Esophagus squamous epithelium (tissue), 5 donors: ENCODE measurements at regions not wholly inside any gene's neighbourhood (a gene's known extent, or its start where the extent isn't known, plus 50 kb on each side); places are given as distances from the start of the nearest gene placed in this dataset.

Experiments used
- DNase-seq: peaks from one replicate; lab custom pipeline; 2025; lab: John Stamatoyannopoulos, UW
- H3K27ac ChIP-seq, 4 donors: fragments of 200-600 bp; sonication (generic); one replicate each; pipeline ENCODE4 v1.5.1; 2016 to 2019; ENCODE audit warnings: mild to moderate bottlenecking in 1 of 4
- H3K27me3 ChIP-seq, 4 donors: fragments of 200-600 bp; sonication (generic); 1 replicate in 3 of 4; 2 replicates in 1 of 4; pipeline versions ENCODE4 v1.5.1 to v1.6.0; 2017 to 2021; ENCODE audit warnings: antibody characterized with exemption in 1 of 4
- H3K36me3 ChIP-seq, 3 donors: fragments of 200-600 bp; sonication (generic); one replicate each; pipeline ENCODE4 v1.5.1; 2016 to 2019
- H3K4me1 ChIP-seq, 3 donors: fragments of 200-600 bp; sonication (generic); one replicate each; pipeline ENCODE4 v1.5.1; 2017 to 2019
- H3K4me3 ChIP-seq, 4 donors: fragments of 200-600 bp; sonication (generic); 1 replicate in 3 of 4; 2 replicates in 1 of 4; pipeline ENCODE4 v1.5.1; 2016 to 2019; ENCODE audit warnings: mild to moderate bottlenecking in 2 of 4, moderate library complexity in 1 of 4
- H3K9me3 ChIP-seq, 3 donors: fragments of 200-600 bp; sonication (generic); one replicate each; pipeline ENCODE4 v1.5.1; 2016 to 2019
- POLR2A ChIP-seq, 4 donors: fragments of 450-650 bp; IDR thresholded peaks; one replicate each; pipeline ENCODE4 v1.6.1; 2017; ENCODE audit warnings: antibody characterized with exemption in 4 of 4, mild to moderate bottlenecking in 4 of 4, moderate library complexity in 3 of 4
- WGBS, 2 donors: methylation state at CpG; one replicate each; pipeline ENCODE4 v1.1.5; 2018; 5-methylcytosine and 5-hydroxymethylcytosine counted together
- intact Hi-C: fragments of 100-400 bp; cut with DNase I; formaldehyde crosslinking; loops from one replicate; pipeline ENCODE4 v1.15.0; 2022
- TF ChIP-seq, protein P1 (sequence below), 6 experiments: fragments of 450-650 bp in 4 of 6; fragments of 200-600 bp in 2 of 6; sonication (generic) in 2 of 6; IDR thresholded peaks; one replicate each; pipeline ENCODE4 v1.5.1; 2016 to 2019; ENCODE audit warnings: antibody characterized with exemption in 6 of 6, mild to moderate bottlenecking in 4 of 6, moderate library complexity in 4 of 6
- donor health status: DM: yes; HTN: yes; CAD: no.

DNA sequence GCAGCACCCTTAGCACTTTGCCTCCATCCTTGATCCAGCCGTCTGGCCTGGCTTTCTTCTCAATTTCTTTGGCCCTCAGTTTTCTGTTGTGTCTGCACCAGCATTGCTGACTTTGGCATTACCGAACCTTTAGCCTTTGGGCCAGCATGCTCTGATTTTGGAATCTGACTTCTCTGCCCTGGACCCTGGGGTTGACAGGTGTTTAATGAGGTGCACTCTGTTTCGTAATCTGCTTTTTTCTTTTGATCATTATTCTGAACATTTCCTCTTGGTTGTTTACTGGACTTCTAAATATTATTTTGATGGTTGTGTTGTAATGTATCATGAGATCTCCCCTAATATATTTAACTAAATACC lies 71.5 kb upstream of the ENPP6 start:
- peaks cover 9 to 38% (median 20%) of the 10 kb centered on the region in 3 donors for H3K4me1 ChIP-seq
- no peak overlapping the region for H3K4me3 ChIP-seq
- no peaks in the 10 kb centered on the region for H3K36me3 ChIP-seq
- DNase-seq = no peak
- H3K9me3 ChIP-seq = no peaks in the 10 kb centered on the region
- TF ChIP-seq, protein P1, sequence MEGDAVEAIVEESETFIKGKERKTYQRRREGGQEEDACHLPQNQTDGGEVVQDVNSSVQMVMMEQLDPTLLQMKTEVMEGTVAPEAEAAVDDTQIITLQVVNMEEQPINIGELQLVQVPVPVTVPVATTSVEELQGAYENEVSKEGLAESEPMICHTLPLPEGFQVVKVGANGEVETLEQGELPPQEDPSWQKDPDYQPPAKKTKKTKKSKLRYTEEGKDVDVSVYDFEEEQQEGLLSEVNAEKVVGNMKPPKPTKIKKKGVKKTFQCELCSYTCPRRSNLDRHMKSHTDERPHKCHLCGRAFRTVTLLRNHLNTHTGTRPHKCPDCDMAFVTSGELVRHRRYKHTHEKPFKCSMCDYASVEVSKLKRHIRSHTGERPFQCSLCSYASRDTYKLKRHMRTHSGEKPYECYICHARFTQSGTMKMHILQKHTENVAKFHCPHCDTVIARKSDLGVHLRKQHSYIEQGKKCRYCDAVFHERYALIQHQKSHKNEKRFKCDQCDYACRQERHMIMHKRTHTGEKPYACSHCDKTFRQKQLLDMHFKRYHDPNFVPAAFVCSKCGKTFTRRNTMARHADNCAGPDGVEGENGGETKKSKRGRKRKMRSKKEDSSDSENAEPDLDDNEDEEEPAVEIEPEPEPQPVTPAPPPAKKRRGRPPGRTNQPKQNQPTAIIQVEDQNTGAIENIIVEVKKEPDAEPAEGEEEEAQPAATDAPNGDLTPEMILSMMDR (IDR thresholded peaks at IDR 0.05) = no peak
- TF ChIP-seq POLR2A (IDR thresholded peaks at IDR 0.05) = no peak
- 71 to 90% methylated on average over 3 of the region's 3 CpGs for WGBS, 2 donors
- peak overlapping the region; percentile 56 to 83 (median 68) for H3K27ac ChIP-seq
- no peaks in the 10 kb centered on the region for H3K27me3 ChIP-seq
- intact Hi-C loops = loop anchor here (10.0 kb wide), 1 partner anchor 186 kb away; the partner anchor contains the start of gene IRF2

GRCh38 chr4:184288451-184289178 lies 70.9 kb upstream of the ENPP6 start:
- DNase-seq = no peak
- intact Hi-C loops = loop anchor here (10.0 kb wide), 1 partner anchor 186 kb away; the partner anchor contains the start of gene IRF2
- H3K36me3 ChIP-seq = no peaks in the 10 kb centered on the region
- no peaks in the 10 kb centered on the region for H3K27me3 ChIP-seq
- H3K4me1 ChIP-seq = peaks cover 9 to 39% (median 20%) of the 10 kb centered on the region in 3 donors
- H3K9me3 ChIP-seq = no peaks in the 10 kb centered on the region
- TF ChIP-seq, protein P1 (IDR thresholded peaks at IDR 0.05) = no peak
- no peak for TF ChIP-seq POLR2A (IDR thresholded peaks at IDR 0.05)
- H3K27ac ChIP-seq = peak overlapping the region; percentile 56 to 83 (median 68)
- H3K4me3 ChIP-seq = peak overlapping the region in 1 of 4 donors; percentile 3
- 48 to 52% methylated on average over 10 of the region's 14 CpGs for WGBS, 2 donors

DNA sequence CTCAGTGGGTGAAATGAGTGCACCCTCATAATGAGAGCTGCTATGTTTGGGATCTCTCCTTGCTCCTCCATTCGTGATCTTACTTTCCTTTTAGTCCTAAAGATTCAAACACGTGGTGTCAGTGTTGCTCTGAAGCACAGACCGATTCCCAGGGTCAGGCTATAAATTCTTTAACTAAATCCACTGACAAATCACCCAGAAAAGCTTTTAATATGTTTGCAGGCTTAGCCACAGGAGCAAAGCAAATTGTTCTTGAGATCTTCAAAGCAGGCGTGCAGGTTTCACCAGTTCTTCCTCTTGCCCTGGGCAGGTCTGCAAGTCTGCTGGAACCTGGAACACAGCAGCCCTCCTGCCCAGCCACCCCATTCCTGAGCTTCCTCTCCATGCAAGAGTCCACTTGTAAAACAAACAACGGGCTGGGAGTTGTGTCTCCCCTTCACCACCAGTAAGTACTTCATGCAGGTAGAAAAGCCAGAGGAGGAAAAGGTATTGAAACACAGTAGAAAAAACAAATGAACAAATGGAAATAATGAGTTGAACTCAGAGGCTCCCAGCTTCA lies 70.1 kb upstream of the ENPP6 start:
- H3K27me3 ChIP-seq = no peaks in the 10 kb centered on the region
- H3K27ac ChIP-seq = peak overlapping the region; percentile 56 to 83 (median 68)
- peaks cover 14 to 48% (median 26%) of the 10 kb centered on the region in 3 donors for H3K4me1 ChIP-seq
- no peak for DNase-seq
- peak overlapping the region in 1 of 4 donors; percentile 3 for H3K4me3 ChIP-seq
- TF ChIP-seq, protein P1 (IDR thresholded peaks at IDR 0.05) = peak in 5 of 6 experiments; percentile 9 to 45 (median 39)
- TF ChIP-seq POLR2A (IDR thresholded peaks at IDR 0.05) = no peak
- H3K36me3 ChIP-seq = no peaks in the 10 kb centered on the region
- intact Hi-C loops = loop anchor here (10.0 kb wide), 1 partner anchor 187 kb away; the partner anchor contains the start of gene IRF2
- no peaks in the 10 kb centered on the region for H3K9me3 ChIP-seq
- WGBS, 2 donors = 7 to 12% methylated on average over 5 of the region's 5 CpGs

DNA sequence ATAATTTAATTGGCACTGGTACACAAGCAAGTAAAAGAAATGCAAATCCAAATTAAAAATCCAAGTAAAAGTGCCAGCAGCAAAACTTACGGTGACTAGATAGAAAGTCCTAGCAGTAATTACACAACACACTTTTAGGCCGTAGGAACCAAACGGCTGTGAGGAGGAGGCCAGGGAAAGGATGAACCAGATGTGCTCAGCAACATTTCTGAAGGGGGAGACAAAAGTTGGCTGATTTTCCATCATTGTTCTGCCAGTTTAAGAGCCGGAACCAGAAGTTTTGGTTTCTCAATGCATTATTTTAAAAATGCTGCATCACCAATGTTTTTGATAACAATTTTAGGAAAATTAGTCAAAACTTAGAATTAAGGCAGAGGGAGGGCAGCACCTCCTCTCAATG lies 68.7 kb upstream of the ENPP6 start:
- no peak for DNase-seq
- intact Hi-C loops = loop anchor here (10.0 kb wide), 1 partner anchor 188 kb away; the partner anchor contains the start of gene IRF2

More for the DNA sequence above, 68.7 kb upstream of the ENPP6 start:
- no peak for TF ChIP-seq POLR2A (IDR thresholded peaks at IDR 0.05)
- TF ChIP-seq, protein P1 (IDR thresholded peaks at IDR 0.05) = no peak
- no peaks in the 10 kb centered on the region for H3K36me3 ChIP-seq
- H3K27me3 ChIP-seq = no peaks in the 10 kb centered on the region
- no peaks in the 10 kb centered on the region for H3K9me3 ChIP-seq
- H3K4me1 ChIP-seq = peaks cover 27 to 62% (median 38%) of the 10 kb centered on the region in 3 donors
- WGBS, 2 donors = 61 to 63% methylated on average over 4 of the region's 4 CpGs
- peak overlapping the region in 2 of 4 donors; percentile 73 to 83 for H3K27ac ChIP-seq
- no peak overlapping the region for H3K4me3 ChIP-seq
